ENCODE measurements at regions not wholly inside any gene's neighbourhood (a gene's known extent, or its start where the extent isn't known, plus 50 kb on each side); places are given as distances from the start of the nearest gene placed in this dataset.

DNA sequence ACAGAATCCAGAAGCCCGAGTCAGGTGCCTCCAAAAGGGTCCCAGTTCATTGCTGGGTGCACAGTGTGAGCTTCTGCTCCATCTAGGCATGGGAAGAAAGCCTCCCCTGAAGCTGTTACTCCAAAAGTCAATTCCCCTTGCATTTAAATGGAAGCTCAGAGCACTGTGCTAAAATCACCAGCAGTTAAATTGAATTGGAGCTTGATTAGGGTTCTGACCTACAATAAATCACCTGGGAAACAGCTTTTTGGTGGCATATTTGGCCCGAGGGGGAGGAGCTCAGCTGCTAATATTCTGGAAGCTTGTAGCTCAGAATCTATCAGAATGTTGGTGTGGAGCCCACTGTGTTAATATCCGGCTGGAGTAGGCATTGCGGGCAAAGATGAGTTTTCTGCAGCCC, 87.1 kb upstream of the RGMA start:
- DNase-seq: no peak

DNA sequence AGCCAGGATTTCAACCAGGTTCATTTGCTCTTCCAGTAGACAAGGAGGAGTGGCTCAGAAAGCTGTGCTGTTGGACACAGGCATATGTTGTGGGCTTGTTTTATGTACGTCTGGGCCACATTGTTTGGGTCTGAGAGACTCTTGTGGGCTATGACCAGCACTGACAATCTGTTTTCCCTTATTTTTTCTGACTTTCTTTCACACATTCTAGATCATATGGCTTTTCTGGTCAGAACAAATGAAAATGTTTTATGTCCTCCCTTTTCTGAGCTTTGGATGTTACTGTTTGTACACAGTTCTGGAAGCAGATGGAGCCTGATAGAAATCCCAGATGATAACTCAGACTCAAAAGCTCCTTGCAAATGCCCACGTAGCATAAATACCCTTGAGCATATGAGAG, 85.8 kb upstream of the RGMA start:
- no peak for DNase-seq

DNA sequence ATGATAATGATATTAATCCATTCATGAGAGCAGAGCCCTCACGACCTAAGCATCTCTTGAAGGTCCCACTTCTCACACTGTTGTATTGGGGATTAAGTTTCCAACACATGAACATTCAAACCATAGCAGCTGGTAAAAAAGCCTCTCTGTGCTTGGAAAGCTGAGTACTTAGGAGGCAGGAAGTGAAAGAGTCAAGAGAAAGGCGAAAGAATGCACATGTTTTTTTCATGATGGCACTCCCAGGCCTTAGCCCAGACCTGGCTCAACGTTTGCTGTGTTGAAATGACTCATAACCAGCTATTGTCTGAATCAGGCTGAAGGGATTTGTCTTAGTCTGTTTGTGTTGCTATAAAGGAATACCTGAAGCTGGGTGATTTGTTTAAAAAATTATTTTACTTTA, 84.4 kb upstream of the RGMA start:
- no peak for DNase-seq

- DNase-seq: no peak
Observed at GRCh38 chr15:93171476-93171875, 82.5 kb upstream of the RGMA start.

DNA sequence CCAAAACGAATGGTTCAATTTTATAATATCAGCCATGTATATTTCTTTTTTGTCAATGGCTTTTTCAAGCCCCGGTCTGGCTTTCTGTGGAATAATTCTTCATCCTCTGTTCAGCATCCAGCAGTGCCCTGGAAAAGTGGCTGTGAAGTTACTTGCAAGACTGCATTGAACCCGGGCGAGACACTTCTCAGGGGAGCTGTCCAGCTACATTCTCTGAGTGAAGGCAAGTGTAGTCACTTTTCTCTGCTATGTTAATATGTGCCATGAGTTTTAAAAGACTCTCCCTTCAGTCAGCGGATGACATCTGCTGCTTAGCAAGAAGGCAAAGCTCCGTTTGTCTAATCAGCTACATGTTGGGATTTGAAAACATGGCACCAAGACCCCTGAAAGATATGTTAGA, 81.3 kb upstream of the RGMA start:
- DNase-seq: no peak

GRCh38 chr15:93168910-93169309, 79.9 kb upstream of the RGMA start:
- DNase-seq: no peak

DNA sequence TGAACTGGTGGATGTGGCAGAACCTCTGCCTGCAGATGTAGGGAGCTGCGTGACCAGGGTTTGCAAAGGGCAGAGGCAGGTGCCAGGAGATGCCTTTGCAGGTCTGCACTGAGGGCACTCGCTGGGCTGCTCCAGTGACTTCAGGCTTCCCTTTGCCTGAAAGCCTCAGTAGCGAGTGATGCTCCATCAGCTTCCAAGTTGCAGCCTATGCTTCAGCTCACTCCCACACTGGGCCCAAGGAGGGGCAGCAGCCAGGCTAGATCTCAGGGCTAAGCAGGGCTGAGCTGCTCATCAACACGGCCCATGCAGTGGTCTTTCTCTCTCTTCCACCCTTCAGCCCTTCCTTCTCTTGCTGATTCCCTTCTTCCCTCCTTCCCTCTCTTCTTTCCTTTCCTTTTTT, 78.3 kb upstream of the RGMA start:
- DNase-seq: no peak

DNA sequence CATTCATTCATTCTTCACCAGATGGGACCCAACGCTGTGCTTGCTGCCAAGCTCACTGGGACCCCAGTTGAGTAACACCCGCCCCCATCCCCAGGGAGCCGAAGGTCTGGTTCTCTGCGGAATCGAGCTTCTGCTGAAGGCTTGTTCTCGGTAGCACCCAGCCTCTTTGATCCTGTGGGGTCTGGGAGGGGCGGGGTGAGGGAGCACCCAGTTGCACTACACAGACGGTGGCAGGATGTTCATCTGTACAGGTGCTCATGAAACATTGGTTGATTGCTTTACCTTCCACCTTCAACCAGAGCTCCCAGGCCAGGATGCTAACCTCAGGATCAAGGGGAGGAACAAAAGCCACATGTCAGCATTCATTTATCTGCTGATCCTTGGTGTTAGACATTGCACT, 77.7 kb upstream of the RGMA start:
- DNase-seq: no peak

DNA sequence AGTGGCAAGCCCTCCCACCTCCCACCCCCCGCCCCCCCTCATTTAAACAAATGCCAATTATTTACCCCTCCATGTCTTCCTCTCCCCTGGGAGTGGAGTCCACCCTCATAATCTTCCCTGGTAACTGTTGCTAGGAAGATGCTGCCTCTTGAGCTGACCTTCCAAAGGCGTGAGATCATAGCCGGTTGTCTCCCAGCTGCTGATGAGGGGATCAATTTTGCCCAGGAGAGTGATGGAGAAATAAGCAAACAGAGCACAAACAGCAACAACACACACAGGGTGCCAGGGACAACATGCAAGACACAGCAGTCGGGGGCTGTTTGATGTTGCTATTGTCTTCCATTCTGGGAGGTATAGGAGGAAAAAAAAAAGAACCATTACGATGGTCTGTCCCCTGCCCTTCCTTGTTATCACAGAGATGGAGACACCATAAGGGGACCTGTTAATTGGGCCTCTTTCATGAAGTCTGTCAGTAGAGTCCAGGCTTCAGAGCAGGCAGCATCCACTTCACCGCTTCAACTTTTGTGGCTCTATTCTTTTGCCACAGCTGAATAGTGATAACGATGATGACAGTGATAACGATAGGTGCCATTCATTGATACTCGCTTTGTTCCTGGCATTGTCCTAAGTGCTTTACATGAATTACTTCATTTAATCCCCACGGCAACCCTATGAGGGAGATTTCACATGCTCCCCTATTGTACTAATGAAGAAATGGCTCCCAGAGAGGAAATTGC, 76.9 kb upstream of the RGMA start:
- no peak for DNase-seq

DNA sequence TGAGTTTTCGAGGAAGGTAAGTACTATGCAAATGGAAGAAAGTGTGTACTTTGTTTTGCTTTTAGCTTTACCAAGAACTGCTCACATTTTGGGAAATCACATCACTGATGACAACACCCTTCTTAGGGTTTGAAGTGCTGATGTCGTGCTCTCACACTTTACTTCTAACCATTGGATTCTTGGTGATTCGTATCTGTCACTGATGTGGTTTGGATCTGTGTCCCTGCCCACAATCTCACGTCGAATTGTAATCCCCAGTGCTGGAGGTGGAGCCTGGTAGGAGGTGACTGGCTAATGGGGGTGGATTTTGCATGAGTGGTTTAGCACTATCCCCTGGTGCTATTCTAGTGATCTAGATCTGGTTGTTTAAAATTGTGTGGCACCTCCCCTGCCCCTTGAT, 75.4 kb upstream of the RGMA start:
- no peak for DNase-seq

GRCh38 chr15:93162560-93162959, 73.5 kb upstream of the RGMA start:
- no peak for DNase-seq

DNA sequence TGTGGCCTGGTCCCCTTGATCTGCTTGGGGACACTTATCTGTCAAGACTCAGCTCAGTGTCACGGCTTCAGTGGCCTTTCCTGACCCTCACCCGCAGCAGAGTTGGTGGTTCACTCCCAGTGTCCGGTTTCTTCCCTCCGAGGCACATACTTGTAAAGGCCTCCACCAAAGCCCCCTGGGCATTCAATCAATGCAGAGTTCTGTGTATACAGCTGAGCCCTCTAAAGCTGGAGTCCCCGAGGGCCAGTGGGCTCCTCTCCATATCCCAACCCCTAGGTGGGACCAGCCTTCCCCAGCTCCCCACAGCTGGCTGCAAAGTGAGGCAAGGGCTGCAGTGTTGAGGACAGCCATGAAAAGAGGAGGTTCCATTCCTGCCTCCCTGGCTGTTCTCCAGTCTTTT, 70.9 kb upstream of the RGMA start:
- no peak for DNase-seq

DNA sequence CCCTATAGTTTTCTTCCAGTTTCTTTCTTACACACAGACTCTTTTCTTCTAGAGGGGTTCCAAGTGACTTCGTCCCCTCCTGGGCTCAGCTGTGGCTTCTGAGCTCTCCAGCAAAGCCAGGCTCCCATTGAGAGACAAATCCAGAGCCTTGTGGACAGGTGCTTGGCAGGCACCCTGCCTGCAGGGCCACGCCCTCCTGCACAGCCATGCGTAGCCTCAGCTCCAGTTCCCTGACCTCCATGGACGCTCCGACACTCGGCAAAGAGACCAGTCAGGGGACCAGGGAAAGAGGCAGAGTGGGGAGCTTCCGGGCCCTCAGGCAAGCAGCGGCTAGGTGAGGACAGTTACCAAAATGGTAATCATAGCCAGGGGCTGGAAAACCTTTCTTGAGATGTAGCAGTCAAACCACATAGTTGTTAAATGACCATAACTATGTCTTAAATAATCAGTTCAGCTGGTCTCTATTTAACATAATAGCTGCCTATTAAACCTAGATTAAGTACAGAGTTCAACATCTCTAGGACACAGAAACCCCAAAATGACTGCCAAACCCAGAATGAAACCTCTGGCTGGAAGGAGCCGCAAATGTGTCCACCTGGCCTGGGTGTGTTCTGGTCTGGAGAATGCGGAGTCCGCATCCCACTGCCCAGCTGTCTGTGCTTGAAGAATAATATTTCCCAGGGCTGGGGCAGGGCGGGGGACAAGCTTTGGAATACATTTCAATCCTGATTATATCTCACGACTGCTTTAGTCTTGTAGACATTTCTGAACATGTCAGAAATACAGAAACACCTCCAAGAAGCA, 69.3 kb upstream of the RGMA start:
- no peak for DNase-seq

- no peak for DNase-seq
Observed at GRCh38 chr15:93154666-93155065, 65.7 kb upstream of the RGMA start.

DNA sequence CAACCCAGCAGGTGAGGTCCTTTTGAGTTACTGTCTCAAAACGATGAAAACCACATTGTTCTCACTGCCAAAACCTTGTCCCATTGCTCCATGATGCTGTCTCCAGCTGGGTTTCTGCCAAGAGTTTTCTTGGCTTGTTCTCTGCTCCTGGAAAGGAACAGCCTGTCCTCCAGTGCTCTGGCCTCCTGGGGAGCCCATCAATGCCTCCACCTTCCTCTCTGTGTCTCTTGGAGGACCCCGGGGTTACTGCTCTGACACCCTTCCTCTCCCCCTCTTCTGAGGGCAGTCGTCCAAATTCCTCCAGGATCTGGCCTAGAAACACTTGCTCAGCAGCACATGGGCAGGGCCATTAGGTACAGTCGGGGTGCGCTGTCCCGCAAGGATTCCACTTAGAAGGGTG, 63.9 kb upstream of the RGMA start:
- DNase-seq: no peak

GRCh38 chr15:93152360-93152759, 63.3 kb upstream of the RGMA start:
- DNase-seq: peak; percentile 39

- no peak for DNase-seq
Observed at GRCh38 chr15:93150910-93151881, 62.2 kb upstream of the RGMA start.

- DNase-seq: no peak
Observed at GRCh38 chr15:93146601-93147000, 57.6 kb upstream of the RGMA start.

- DNase-seq: no peak
Observed at GRCh38 chr15:93146196-93146595, 57.2 kb upstream of the RGMA start.

DNA sequence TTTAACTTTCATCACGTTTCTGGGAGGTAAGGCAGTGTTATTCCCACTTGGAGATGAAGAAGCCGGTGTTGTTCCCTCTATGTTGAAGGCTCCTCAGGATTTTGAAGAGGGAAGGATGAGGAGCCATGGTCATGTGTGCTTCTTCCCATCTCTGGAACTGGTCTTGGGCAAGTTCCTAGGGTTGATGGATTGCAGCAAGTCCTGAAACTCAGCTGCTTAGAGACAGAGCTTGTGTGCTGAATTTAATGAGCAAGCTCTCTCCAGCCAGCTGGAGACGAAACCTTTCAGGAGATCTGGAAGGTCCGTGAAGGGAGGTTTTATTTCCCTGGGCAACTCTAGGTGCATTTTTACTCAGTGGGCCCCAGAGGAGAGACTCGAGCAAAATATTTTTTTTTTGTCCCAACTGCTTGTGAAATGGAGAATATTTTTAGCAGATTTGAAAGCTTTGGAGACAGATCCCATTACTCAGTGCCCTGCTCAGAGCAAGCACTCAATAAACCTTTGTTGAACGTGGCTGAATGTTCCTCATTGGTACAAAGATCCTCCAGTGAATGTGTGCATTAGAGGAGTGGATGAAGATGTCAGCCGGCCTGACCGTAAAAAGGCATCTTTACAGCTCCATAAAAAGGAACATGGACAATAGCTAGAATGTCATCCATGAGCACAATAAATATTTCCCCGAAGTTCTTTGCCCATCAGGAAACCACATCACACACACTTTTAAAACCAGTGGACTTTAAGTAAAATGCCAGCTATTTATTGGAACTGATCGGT, 55.6 kb upstream of the RGMA start:
- DNase-seq: no peak

DNA sequence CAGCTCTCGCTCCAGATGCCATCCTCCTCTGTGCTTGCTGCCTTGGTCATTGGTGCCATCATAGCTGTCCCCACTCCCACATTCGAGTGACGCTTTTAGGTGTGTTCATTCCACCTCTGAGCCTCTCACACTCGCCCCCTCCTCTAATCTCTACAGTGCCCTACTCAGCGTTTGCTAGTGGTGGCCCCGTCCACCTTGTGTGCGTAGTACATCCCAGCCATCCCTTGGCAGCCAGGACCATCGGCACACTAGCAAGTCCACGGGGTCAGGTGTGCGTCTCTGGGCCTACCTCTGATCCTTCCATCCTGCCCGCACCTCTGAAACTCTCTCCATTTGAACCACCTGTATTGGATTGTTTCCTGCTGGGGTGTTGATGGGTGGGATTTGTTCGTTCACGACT, 54.2 kb upstream of the RGMA start:
- DNase-seq: no peak

DNA sequence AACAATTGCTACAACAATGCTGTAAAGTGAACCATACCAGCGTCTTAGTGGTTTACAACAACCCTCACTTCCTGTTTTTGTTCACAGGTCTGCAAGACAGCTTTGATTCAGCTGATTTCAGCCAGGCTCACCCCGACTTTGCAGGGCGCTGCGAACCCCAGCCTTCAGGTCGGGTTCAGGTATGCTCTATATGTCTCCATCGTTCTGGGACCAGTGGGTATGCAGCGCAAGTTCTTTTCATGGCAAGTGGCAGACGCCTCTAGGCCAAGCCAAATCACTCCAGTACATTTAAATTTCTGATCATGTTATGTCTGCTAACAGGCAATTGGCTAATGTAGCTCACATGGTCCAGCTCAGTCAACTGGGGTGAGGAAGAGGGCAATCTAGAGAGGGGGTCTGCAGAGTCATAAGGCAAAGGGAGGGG, 52.4 kb upstream of the RGMA start:
- peak; percentile 35 for DNase-seq

- no peak for DNase-seq
Observed at GRCh38 chr15:93139436-93139835, 50.4 kb upstream of the RGMA start.

All from CD4-positive, alpha-beta T cell treated with Interleukin-17A for 4 hours (primary cell).